WTC11 (cell line): ENCODE measurements at regions not wholly inside any gene's neighbourhood (a gene's known extent, or its start where the extent isn't known, plus 50 kb on each side); places are given as distances from the start of the nearest gene placed in this dataset.
"Not testable (repeated sequence)": the region's sequence is repeated elsewhere in the genome, so short reads cannot be mapped to it uniquely, and the experiment has no call there.

Experiments
- ATAC-seq: fragments of 200-7000 bp; cut with Tn5 transposase; 2 replicates; pipeline ENCODE4 v1.10.0; 2021; ENCODE audit warnings: mild to moderate bottlenecking, moderate library complexity
- CTCF ChIA-PET: fragments of 300-600 bp; sonication (Branson Sonifier 250); formaldehyde crosslinking; loops from one replicate; lab custom pipeline; 2021; ENCODE audit warnings: antibody characterized with exemption; lab: Charles Lee
- POLR2A ChIA-PET: fragments of 350-600 bp; sonication (Branson Sonifier 250); formaldehyde crosslinking; loops from one replicate; lab custom pipeline; 2021; ENCODE audit warnings: antibody characterized with exemption; lab: Charles Lee
- DNase-seq: peaks from one replicate; pipeline ENCODE4 v3.0.0; 2021; ENCODE audit warnings: low spot score
- H3K27ac Mint-ChIP-seq: 2 replicates; pipeline ENCODE4 v1.8.0; 2021; ENCODE audit warnings: mixed read lengths
- H3K27me3 Mint-ChIP-seq: 2 replicates; pipeline ENCODE4 v1.8.0; 2021; ENCODE audit warnings: low read depth, mild to moderate bottlenecking, moderate library complexity, mixed read lengths
- H3K36me3 Mint-ChIP-seq: 2 replicates; pipeline ENCODE4 v1.8.0; 2021; ENCODE audit warnings: mixed read lengths
- H3K4me1 Mint-ChIP-seq: 2 replicates; pipeline ENCODE4 v1.8.0; 2022; ENCODE audit warnings: mixed read lengths
- H3K4me3 Mint-ChIP-seq: 2 replicates; pipeline ENCODE4 v1.8.0; 2021; ENCODE audit warnings: mild to moderate bottlenecking, moderate library complexity, mixed read lengths
- H3K9me3 Mint-ChIP-seq: 2 replicates; pipeline ENCODE4 v1.8.0; 2021; ENCODE audit warnings: mixed read lengths
- CBFB ChIP-seq: sonication (generic); formaldehyde crosslinking; IDR thresholded peaks from 2 replicates; pipeline ENCODE4 v1.8.1; 2022; ENCODE audit warnings: mild to moderate bottlenecking, low read depth, missing genetic modification reagents
- CDX4 ChIP-seq: fragments of 250-450 bp; sonication (Bioruptor Pico); IDR thresholded peaks from 2 replicates; pipeline ENCODE4 v1.9.0; 2021; ENCODE audit warnings: moderate library complexity, mild to moderate bottlenecking, inconsistent platforms, borderline replicate concordance
- E2F1 ChIP-seq: sonication (generic); formaldehyde crosslinking; IDR thresholded peaks from 2 replicates; pipeline ENCODE4 v1.8.0; 2022; ENCODE audit warnings: mild to moderate bottlenecking, missing genetic modification reagents
- GRHL2 ChIP-seq: fragments of 250-450 bp; sonication (Bioruptor Pico); IDR thresholded peaks from 2 replicates; pipeline ENCODE4 v1.8.0; 2022; ENCODE audit warnings: mild to moderate bottlenecking, moderate library complexity; ENCODE audit not compliant: insufficient replicate concordance, severe bottlenecking
- NFE2L1 ChIP-seq: sonication (generic); formaldehyde crosslinking; IDR thresholded peaks from 2 replicates; pipeline ENCODE4 v1.8.1; 2023; ENCODE audit warnings: missing genetic modification reagents
- NR2C2 ChIP-seq: sonication (generic); formaldehyde crosslinking; IDR thresholded peaks from 2 replicates; pipeline ENCODE4 v1.8.0; 2022; ENCODE audit warnings: mild to moderate bottlenecking, missing genetic modification reagents
- ZNF121 ChIP-seq: sonication (generic); formaldehyde crosslinking; IDR thresholded peaks from 2 replicates; pipeline ENCODE4 v1.8.0; 2023; ENCODE audit warnings: missing genetic modification reagents
- TF ChIP-seq, protein P1 (sequence below): fragments of 250-450 bp; sonication (Bioruptor Pico); IDR thresholded peaks from 2 replicates; pipeline ENCODE4 v1.8.0; 2021; ENCODE audit warnings: mild to moderate bottlenecking
- TF ChIP-seq, protein P2 (sequence below): fragments of 250-450 bp; sonication (Bioruptor Pico); IDR thresholded peaks from 2 replicates; pipeline ENCODE4 v2.1.2; 2022; ENCODE audit warnings: mild to moderate bottlenecking, moderate library complexity
- TF ChIP-seq, protein P3 (sequence below): sonication (generic); formaldehyde crosslinking; IDR thresholded peaks from 2 replicates; pipeline ENCODE4 v1.8.0; 2022; ENCODE audit warnings: missing genetic modification reagents
- TF ChIP-seq, protein P4 (sequence below): sonication (generic); formaldehyde crosslinking; IDR thresholded peaks from 2 replicates; pipeline ENCODE4 v1.8.1; 2023; ENCODE audit warnings: mild to moderate bottlenecking, moderate library complexity, missing genetic modification reagents
- TF ChIP-seq, protein P5 (sequence below): sonication (generic); formaldehyde crosslinking; IDR thresholded peaks from 2 replicates; pipeline ENCODE4 v1.8.1; 2023; ENCODE audit warnings: mild to moderate bottlenecking, missing genetic modification reagents

- POLR2A ChIA-PET: no interaction called here
- DNase-seq (no peak), ATAC-seq (no peak)
- Mint-ChIP-seq H3K9me3 (peaks cover 19% of the 10 kb centered on the region), H3K27ac (no peak overlapping the region), H3K36me3 (no peaks in the 10 kb centered on the region; the same call in 1 of the 2 replicates), H3K27me3 (no peaks in the 10 kb centered on the region), H3K4me3 (no peak overlapping the region), H3K4me1 (peaks cover 27% of the 10 kb centered on the region)
- TF ChIP-seq CBFB (CRISPR knock-in tag) (no peak), CDX4 (CRISPR knock-in tag) (no peak), NR2C2 (no peak), ZNF121 (no peak), GRHL2 (CRISPR knock-in tag) (no peak), E2F1 (CRISPR knock-in tag) (no peak), NFE2L1 (no peak)
- TF ChIP-seq, protein P1, sequence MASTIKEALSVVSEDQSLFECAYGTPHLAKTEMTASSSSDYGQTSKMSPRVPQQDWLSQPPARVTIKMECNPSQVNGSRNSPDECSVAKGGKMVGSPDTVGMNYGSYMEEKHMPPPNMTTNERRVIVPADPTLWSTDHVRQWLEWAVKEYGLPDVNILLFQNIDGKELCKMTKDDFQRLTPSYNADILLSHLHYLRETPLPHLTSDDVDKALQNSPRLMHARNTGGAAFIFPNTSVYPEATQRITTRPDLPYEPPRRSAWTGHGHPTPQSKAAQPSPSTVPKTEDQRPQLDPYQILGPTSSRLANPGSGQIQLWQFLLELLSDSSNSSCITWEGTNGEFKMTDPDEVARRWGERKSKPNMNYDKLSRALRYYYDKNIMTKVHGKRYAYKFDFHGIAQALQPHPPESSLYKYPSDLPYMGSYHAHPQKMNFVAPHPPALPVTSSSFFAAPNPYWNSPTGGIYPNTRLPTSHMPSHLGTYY (CRISPR knock-in tag): no peak
- TF ChIP-seq, protein P2, sequence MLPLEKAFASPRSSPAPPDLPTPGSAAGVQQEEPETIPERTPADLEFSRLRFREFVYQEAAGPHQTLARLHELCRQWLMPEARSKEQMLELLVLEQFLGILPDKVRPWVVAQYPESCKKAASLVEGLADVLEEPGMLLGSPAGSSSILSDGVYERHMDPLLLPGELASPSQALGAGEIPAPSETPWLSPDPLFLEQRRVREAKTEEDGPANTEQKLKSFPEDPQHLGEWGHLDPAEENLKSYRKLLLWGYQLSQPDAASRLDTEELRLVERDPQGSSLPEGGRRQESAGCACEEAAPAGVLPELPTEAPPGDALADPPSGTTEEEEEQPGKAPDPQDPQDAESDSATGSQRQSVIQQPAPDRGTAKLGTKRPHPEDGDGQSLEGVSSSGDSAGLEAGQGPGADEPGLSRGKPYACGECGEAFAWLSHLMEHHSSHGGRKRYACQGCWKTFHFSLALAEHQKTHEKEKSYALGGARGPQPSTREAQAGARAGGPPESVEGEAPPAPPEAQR (CRISPR knock-in tag): no peak
- TF ChIP-seq, protein P3, sequence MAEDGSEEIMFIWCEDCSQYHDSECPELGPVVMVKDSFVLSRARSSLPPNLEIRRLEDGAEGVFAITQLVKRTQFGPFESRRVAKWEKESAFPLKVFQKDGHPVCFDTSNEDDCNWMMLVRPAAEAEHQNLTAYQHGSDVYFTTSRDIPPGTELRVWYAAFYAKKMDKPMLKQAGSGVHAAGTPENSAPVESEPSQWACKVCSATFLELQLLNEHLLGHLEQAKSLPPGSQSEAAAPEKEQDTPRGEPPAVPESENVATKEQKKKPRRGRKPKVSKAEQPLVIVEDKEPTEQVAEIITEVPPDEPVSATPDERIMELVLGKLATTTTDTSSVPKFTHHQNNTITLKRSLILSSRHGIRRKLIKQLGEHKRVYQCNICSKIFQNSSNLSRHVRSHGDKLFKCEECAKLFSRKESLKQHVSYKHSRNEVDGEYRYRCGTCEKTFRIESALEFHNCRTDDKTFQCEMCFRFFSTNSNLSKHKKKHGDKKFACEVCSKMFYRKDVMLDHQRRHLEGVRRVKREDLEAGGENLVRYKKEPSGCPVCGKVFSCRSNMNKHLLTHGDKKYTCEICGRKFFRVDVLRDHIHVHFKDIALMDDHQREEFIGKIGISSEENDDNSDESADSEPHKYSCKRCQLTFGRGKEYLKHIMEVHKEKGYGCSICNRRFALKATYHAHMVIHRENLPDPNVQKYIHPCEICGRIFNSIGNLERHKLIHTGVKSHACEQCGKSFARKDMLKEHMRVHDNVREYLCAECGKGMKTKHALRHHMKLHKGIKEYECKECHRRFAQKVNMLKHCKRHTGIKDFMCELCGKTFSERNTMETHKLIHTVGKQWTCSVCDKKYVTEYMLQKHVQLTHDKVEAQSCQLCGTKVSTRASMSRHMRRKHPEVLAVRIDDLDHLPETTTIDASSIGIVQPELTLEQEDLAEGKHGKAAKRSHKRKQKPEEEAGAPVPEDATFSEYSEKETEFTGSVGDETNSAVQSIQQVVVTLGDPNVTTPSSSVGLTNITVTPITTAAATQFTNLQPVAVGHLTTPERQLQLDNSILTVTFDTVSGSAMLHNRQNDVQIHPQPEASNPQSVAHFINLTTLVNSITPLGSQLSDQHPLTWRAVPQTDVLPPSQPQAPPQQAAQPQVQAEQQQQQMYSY (CRISPR knock-in tag): no peak
- TF ChIP-seq, protein P4, sequence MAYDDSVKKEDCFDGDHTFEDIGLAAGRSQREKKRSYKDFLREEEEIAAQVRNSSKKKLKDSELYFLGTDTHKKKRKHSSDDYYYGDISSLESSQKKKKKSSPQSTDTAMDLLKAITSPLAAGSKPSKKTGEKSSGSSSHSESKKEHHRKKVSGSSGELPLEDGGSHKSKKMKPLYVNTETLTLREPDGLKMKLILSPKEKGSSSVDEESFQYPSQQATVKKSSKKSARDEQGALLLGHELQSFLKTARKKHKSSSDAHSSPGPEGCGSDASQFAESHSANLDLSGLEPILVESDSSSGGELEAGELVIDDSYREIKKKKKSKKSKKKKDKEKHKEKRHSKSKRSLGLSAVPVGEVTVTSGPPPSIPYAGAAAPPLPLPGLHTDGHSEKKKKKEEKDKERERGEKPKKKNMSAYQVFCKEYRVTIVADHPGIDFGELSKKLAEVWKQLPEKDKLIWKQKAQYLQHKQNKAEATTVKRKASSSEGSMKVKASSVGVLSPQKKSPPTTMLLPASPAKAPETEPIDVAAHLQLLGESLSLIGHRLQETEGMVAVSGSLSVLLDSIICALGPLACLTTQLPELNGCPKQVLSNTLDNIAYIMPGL (CRISPR knock-in tag): no peak
- TF ChIP-seq, protein P5, sequence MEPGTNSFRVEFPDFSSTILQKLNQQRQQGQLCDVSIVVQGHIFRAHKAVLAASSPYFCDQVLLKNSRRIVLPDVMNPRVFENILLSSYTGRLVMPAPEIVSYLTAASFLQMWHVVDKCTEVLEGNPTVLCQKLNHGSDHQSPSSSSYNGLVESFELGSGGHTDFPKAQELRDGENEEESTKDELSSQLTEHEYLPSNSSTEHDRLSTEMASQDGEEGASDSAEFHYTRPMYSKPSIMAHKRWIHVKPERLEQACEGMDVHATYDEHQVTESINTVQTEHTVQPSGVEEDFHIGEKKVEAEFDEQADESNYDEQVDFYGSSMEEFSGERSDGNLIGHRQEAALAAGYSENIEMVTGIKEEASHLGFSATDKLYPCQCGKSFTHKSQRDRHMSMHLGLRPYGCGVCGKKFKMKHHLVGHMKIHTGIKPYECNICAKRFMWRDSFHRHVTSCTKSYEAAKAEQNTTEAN: no peak
- CTCF ChIA-PET: no interaction called here
Measured at GRCh38 chr16:60640038-60640437, 1396.2 kb downstream of the CDH8 start.

DNA sequence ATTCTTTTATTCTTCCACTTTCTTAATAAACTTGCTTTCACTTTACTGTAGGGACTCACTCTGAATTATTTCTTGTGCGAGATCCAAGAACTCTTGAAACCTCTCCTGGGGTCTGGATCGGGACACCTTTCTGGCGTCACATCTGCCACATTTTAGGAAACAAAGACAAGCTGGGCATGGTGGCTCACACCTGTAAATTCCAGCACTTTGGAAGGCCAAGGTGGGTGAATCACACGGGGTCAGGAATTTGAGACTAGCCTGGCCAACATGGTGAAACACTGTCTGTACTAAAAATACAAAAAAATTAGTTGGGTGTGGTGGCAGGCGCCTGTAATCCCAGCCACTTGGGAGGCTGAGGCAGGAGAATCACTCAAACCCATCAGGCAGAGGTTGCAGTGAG lies 1399.6 kb downstream of the CDH8 start:
- not testable (repeated sequence) for DNase-seq

More for the DNA sequence above, 1399.6 kb downstream of the CDH8 start:
- H3K4me3 Mint-ChIP-seq, POLR2A ChIA-PET, H3K27me3 Mint-ChIP-seq, ATAC-seq, CTCF ChIA-PET: not testable (repeated sequence)
- Mint-ChIP-seq H3K9me3 (peaks cover 16% of the 10 kb centered on the region), H3K27ac (peak overlapping the region; percentile 84), H3K4me1 (peaks cover 26% of the 10 kb centered on the region), H3K36me3 (peaks cover 13% of the 10 kb centered on the region)
